ENCODE measurements at regions not wholly inside any gene's neighbourhood (a gene's known extent, or its start where the extent isn't known, plus 50 kb on each side); places are given as distances from the start of the nearest gene placed in this dataset.

DNA sequence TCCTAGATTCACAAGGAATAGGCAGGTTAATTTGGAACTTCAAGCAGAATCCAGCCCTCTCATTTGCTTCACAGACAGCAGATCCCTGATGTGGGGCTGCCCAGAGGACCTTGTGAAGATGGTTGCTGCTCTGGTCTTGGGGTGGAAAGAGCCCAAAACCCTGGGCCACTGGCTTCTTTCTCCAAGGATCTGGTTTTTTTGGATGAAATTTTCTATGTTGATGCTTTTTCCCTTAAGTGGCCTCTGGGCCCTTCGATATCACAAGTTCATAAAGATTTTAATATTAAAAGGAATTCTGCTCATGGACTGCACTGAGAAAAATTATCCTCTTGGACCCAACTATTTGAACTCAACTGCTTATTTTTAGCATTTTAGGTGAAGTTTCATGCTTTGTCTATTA is 421.1 kb downstream of the KLF5 start:
- H3K4me1 ChIP-seq (ENCODE audit: low read depth, poor library complexity, severe bottlenecking) = no peaks in the 10 kb centered on the region
- no peak for TF ChIP-seq CTCF (conservative IDR thresholded peaks at IDR 0.05; ENCODE audit: low read depth, low read length)
- no peak overlapping the region for H3K4me2 ChIP-seq
- H3K9ac ChIP-seq = no peak overlapping the region
- no peak overlapping the region for H3K4me3 ChIP-seq (IDR thresholded peaks at IDR 0.05; ENCODE audit: insufficient read depth, low read depth, low read length)
- no peak overlapping the region for H2AFZ ChIP-seq (ENCODE audit: low read depth)
- no peaks in the 10 kb centered on the region for H4K20me1 ChIP-seq (ENCODE audit: insufficient read depth)
- H3K79me2 ChIP-seq (ENCODE audit: insufficient read depth, low read depth) = no peaks in the 10 kb centered on the region
- no peaks in the 10 kb centered on the region for H3K36me3 ChIP-seq (ENCODE audit: insufficient read depth)
- no peak overlapping the region for H3K27ac ChIP-seq
- no peaks in the 10 kb centered on the region for H3K27me3 ChIP-seq (ENCODE audit: insufficient read depth, low read depth)

- Histone ChIP-seq H2AFZ (ENCODE audit: low read depth) (no peak overlapping the region), H3K4me2 (no peak overlapping the region), H3K9ac (no peak overlapping the region), H3K4me1 (ENCODE audit: low read depth, poor library complexity, severe bottlenecking) (no peaks in the 10 kb centered on the region), H3K79me2 (ENCODE audit: insufficient read depth, low read depth) (no peaks in the 10 kb centered on the region), H3K27me3 (ENCODE audit: insufficient read depth, low read depth) (no peaks in the 10 kb centered on the region), H3K27ac (no peak overlapping the region), H3K4me3 (IDR thresholded peaks at IDR 0.05; ENCODE audit: insufficient read depth, low read depth, low read length) (no peak overlapping the region), H4K20me1 (ENCODE audit: insufficient read depth) (no peaks in the 10 kb centered on the region), H3K36me3 (ENCODE audit: insufficient read depth) (no peaks in the 10 kb centered on the region)
- TF ChIP-seq CTCF (conservative IDR thresholded peaks at IDR 0.05; ENCODE audit: low read depth, low read length) = no peak
Measured at GRCh38 chr13:73479351-73479750, 420.5 kb downstream of the KLF5 start.

DNA sequence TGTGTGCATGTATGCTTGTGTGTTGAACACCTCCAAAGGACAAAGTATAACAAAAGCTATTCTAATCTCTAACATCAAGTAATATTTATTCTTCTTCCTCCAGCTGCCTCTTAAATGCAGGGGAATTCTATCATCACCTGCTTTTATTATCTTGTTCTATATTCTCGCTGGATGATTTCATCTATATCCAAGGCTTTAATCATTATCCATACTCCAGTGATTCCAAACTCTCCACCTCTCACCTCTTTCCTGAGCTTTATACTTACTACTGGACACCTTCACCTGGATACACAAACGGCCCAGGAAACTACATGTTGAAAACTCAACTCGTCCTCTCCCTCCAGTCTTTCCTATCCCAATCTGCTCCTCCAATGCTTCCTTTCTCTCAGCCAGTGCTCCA is 418.6 kb downstream of the KLF5 start:
- Histone ChIP-seq H3K4me3 (IDR thresholded peaks at IDR 0.05; ENCODE audit: insufficient read depth, low read depth, low read length) (no peak overlapping the region), H3K36me3 (ENCODE audit: insufficient read depth) (no peaks in the 10 kb centered on the region), H3K4me2 (no peak overlapping the region), H3K9ac (no peak overlapping the region), H4K20me1 (ENCODE audit: insufficient read depth) (no peaks in the 10 kb centered on the region), H2AFZ (ENCODE audit: low read depth) (no peak overlapping the region), H3K27me3 (ENCODE audit: insufficient read depth, low read depth) (no peaks in the 10 kb centered on the region), H3K27ac (no peak overlapping the region), H3K79me2 (ENCODE audit: insufficient read depth, low read depth) (no peaks in the 10 kb centered on the region), H3K4me1 (ENCODE audit: low read depth, poor library complexity, severe bottlenecking) (no peaks in the 10 kb centered on the region)
- TF ChIP-seq CTCF (conservative IDR thresholded peaks at IDR 0.05; ENCODE audit: low read depth, low read length) = no peak

DNA sequence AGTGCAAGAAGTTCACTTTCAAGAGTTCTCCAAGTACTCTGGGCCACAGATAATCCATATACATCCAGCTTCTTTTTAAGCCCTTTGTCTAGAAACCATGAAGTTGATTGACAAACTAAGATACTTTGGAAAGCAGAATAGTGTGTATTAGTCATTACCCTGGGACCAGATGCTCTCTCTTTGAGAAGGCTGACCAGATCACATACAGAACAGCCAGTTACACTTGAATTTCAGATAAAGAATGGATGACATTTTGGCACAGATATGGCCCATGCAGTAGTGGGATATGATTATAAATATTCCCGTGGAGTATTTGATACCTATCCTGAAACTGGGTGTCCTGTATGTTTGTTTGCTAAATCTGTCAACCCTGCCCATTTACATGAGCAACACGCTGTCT is 414.2 kb downstream of the KLF5 start:
- Histone ChIP-seq H3K79me2 (ENCODE audit: insufficient read depth, low read depth) (no peaks in the 10 kb centered on the region), H3K4me1 (ENCODE audit: low read depth, poor library complexity, severe bottlenecking) (no peaks in the 10 kb centered on the region), H2AFZ (ENCODE audit: low read depth) (no peak overlapping the region), H4K20me1 (ENCODE audit: insufficient read depth) (no peaks in the 10 kb centered on the region), H3K27ac (no peak overlapping the region), H3K4me2 (no peak overlapping the region), H3K4me3 (IDR thresholded peaks at IDR 0.05; ENCODE audit: insufficient read depth, low read depth, low read length) (no peak overlapping the region), H3K9ac (no peak overlapping the region), H3K36me3 (ENCODE audit: insufficient read depth) (no peaks in the 10 kb centered on the region), H3K27me3 (ENCODE audit: insufficient read depth, low read depth) (no peaks in the 10 kb centered on the region)
- TF ChIP-seq CTCF (conservative IDR thresholded peaks at IDR 0.05; ENCODE audit: low read depth, low read length) = no peak

- Histone ChIP-seq H3K27me3 (ENCODE audit: insufficient read depth, low read depth) (no peaks in the 10 kb centered on the region), H3K9ac (no peak overlapping the region), H3K4me1 (ENCODE audit: low read depth, poor library complexity, severe bottlenecking) (no peaks in the 10 kb centered on the region), H3K4me2 (no peak overlapping the region), H3K36me3 (ENCODE audit: insufficient read depth) (no peaks in the 10 kb centered on the region), H3K27ac (no peak overlapping the region), H3K79me2 (ENCODE audit: insufficient read depth, low read depth) (no peaks in the 10 kb centered on the region), H3K4me3 (IDR thresholded peaks at IDR 0.05; ENCODE audit: insufficient read depth, low read depth, low read length) (no peak overlapping the region), H2AFZ (ENCODE audit: low read depth) (no peak overlapping the region), H4K20me1 (ENCODE audit: insufficient read depth) (no peaks in the 10 kb centered on the region)
- TF ChIP-seq CTCF (conservative IDR thresholded peaks at IDR 0.05; ENCODE audit: low read depth, low read length) = no peak
Measured at GRCh38 chr13:73467125-73467524, 408.3 kb downstream of the KLF5 start.
